22Rv1 (cell line): ENCODE measurements at regions not wholly inside any gene's neighbourhood (a gene's known extent, or its start where the extent isn't known, plus 50 kb on each side); places are given as distances from the start of the nearest gene placed in this dataset.

Experiments used
- H3K27ac ChIP-seq: fragments of 450-650 bp; 2 replicates; pipeline ENCODE4 v1.5.1; 2017
- ZFX ChIP-seq: fragments of 450-650 bp; IDR thresholded peaks from 2 replicates; pipeline ENCODE4 v1.6.1; 2017; ENCODE audit warnings: antibody characterized with exemption, borderline replicate concordance
- TF ChIP-seq, protein P1 (sequence below): fragments of 450-650 bp; IDR thresholded peaks from 2 replicates; pipeline ENCODE4 v1.5.1; 2017; ENCODE audit warnings: mild to moderate bottlenecking

DNA sequence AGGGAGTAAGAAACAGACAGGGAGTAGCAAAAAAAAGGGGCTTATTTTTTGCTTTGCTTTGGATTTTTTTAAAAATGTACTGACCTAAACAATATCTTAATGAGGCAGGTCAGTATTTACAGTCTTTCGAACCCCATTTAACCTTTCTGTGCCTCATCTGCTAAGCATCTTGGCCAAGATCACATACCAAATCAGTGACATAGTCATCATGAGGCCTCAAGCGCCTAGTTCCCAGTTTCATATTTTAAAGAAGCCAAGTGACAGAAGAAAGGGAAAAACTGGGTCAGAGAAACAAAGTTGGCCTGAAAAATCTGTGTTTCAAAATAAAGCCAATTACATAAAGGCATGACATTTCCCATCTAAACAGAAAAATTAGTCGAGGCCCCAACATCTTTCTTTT lies 94.6 kb upstream of the WDR44 start:
- H3K27ac ChIP-seq, result no peak overlapping the region
- no peak for TF ChIP-seq ZFX
- TF ChIP-seq, protein P1, sequence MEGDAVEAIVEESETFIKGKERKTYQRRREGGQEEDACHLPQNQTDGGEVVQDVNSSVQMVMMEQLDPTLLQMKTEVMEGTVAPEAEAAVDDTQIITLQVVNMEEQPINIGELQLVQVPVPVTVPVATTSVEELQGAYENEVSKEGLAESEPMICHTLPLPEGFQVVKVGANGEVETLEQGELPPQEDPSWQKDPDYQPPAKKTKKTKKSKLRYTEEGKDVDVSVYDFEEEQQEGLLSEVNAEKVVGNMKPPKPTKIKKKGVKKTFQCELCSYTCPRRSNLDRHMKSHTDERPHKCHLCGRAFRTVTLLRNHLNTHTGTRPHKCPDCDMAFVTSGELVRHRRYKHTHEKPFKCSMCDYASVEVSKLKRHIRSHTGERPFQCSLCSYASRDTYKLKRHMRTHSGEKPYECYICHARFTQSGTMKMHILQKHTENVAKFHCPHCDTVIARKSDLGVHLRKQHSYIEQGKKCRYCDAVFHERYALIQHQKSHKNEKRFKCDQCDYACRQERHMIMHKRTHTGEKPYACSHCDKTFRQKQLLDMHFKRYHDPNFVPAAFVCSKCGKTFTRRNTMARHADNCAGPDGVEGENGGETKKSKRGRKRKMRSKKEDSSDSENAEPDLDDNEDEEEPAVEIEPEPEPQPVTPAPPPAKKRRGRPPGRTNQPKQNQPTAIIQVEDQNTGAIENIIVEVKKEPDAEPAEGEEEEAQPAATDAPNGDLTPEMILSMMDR, result no peak

DNA sequence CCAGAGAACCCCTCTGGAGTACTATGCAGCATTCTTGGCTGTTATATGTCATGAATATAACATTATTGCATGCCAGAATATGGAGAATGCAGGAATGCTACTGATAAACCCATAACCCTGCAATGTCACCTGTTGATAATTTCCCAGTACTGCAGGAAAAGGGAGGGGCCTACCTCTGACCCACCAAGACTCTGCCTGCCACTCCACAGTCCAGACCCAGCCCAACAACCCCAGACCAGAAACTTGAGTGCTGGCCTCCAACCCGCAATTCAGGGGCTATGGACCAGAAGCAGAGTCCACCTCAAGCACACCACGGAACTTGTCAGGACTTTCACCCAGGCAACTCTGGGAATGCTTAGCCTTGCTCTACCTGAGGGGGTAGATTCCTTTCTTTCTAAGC lies 92.9 kb upstream of the WDR44 start:
- H3K27ac ChIP-seq, result no peak overlapping the region
- TF ChIP-seq, protein P1, result no peak
- no peak for TF ChIP-seq ZFX

DNA sequence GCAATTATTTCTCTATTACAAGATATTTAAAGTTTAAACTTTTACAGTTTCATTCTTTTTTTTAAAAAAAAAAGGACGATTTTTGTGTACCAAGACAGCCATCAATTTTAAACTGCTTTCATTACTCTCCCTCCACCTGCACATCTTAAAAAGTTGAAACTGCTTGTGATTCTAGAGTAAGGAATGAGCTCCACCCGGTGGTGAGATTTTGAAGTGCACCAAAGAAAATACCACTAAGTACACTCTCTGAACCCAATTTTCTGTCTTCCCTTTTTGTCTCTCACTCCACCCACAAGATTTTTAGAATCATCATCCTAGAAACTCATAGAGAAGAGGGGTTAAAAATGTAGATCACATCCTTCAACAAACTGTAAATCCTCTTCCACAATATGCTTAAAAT lies 91.3 kb upstream of the WDR44 start:
- no peak overlapping the region for H3K27ac ChIP-seq
- no peak for TF ChIP-seq ZFX
- TF ChIP-seq, protein P1, result peak; percentile 65

DNA sequence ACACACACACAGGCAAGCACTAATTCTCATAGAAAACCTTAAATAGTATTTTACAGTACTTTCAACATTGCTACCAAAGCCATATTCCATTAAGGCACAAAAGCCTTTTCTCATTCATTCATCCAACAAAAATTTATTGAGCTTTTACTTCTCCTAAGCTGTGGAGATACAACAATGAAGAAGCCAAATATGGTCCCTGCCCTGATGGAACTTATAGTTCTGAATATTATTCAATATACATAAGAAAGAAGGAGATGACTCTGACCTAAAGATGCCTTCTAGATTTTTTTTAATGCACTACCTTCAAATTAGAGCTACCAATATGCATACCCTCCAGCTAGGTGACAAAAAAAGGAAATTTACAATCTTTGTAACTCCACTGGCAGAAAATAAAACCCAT lies 90.0 kb upstream of the WDR44 start:
- TF ChIP-seq, protein P1, result no peak
- no peak for TF ChIP-seq ZFX

DNA sequence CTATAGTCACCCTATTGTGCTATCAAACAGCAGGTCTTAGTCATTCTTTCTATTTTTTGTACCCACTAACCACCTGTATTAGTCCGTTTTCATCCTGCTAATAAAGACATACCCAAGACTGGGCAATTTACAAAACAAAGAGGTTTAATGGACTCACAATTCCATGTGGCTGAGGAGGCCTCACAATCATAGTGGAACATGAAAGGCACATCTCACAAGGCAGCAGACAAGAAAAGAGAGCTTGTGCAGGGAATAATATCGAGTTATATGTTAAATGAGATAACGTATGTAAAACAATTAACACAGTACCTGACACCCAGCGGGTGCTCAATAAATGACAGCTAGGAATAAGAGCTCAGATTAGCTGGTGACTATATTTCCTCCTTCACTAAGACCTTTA lies 88.1 kb upstream of the WDR44 start:
- no peak overlapping the region for H3K27ac ChIP-seq
- no peak for TF ChIP-seq ZFX
- TF ChIP-seq, protein P1, result no peak

More for the DNA sequence above, 90.0 kb upstream of the WDR44 start:
- no peak overlapping the region for H3K27ac ChIP-seq

DNA sequence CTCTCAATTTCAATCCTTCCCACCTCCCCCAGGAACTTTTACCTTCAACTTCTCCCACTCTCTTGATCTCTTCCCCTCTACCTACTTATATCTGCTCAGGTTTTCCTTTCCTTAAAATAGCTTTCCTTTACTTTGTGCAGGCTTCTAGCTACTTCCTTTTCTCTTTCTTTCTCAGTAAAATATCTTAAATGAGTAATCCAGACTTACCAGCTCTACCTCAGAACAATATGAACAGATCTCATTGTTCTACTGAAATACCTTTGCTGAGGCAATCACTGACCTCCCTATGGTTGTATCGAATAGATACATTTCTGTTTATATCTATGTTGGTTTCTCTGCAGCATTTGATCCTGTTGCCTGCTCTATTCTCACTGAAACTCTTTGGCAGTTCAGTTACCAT lies 86.7 kb upstream of the WDR44 start:
- TF ChIP-seq, protein P1, result no peak
- no peak for TF ChIP-seq ZFX
- no peak overlapping the region for H3K27ac ChIP-seq

DNA sequence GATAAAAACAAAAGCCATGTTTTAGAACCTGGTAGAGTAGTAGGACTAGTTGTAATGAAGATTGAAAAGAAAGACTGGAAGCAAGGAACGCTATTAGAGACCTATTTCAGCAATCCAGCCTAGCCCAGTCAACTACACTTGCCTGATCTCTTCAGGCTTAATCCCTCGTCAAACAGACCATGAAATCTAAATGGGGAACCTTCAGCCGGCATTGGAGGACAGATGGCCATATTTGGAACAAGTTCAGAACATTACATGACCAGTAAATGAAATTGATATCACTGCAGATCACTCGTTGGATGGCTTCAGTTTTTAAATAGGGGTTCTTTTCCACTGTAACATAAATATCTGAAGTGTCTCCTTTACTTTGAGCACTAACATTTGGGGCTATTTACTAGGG lies 84.8 kb upstream of the WDR44 start:
- no peak overlapping the region for H3K27ac ChIP-seq
- TF ChIP-seq ZFX, result no peak
- TF ChIP-seq, protein P1, result no peak
